K562 (cell line): ENCODE measurements at regions not wholly inside any gene's neighbourhood (a gene's known extent, or its start where the extent isn't known, plus 50 kb on each side); places are given as distances from the start of the nearest gene placed in this dataset.

ENCODE experiments used
- FOS ChIP-seq: IDR thresholded peaks from 3 replicates; pipeline ENCODE4 v1.6.1; 2011; ENCODE audit not compliant: insufficient read length; ENCODE audit errors: extremely low read depth
- SMARCA5 ChIP-seq: fragments of 450-650 bp; IDR thresholded peaks from 2 replicates; pipeline ENCODE4 v1.6.1; 2016

GRCh38 chr17:22506861-22507260, 814.5 kb downstream of the KCNJ18 start:
- no peak for TF ChIP-seq FOS
- no peak for TF ChIP-seq SMARCA5
